Neural cell (in vitro differentiated cells): ENCODE measurements at regions not wholly inside any gene's neighbourhood (a gene's known extent, or its start where the extent isn't known, plus 50 kb on each side); places are given as distances from the start of the nearest gene placed in this dataset.

ENCODE experiments used
- H2AFZ ChIP-seq: fragments of 200-600, 300-800 bp; sonication (generic), shearing (Covaris generic); 2 replicates; pipeline ENCODE4 v1.6.0; 2014; ENCODE audit warnings: low read depth, mild to moderate bottlenecking, antibody characterized with exemption, low read length, moderate library complexity
- H3F3A ChIP-seq: fragments of 200-600 bp; shearing (Covaris generic); 2 replicates; pipeline ENCODE4 v1.6.1; 2016; ENCODE audit warnings: mild to moderate bottlenecking, moderate library complexity, mixed read lengths, antibody characterized with exemption, low read length; ENCODE audit not compliant: insufficient read depth, poor library complexity, severe bottlenecking
- H3K27ac ChIP-seq: fragments of 200-600, 300-800 bp; sonication (generic), shearing (Covaris generic); 2 replicates; pipeline ENCODE4 v1.5.1; 2014; ENCODE audit warnings: mild to moderate bottlenecking, low read length, moderate library complexity
- H3K27me3 ChIP-seq: fragments of 300-800, 200-600 bp; sonication (generic), shearing (Covaris generic); 2 replicates; pipeline ENCODE4 v1.6.0; 2014; ENCODE audit warnings: mild to moderate bottlenecking, low read depth, low read length, moderate library complexity; ENCODE audit not compliant: insufficient read depth
- H3K36me3 ChIP-seq: fragments of 300-800, 200-600 bp; sonication (generic), shearing (Covaris generic); 2 replicates; pipeline ENCODE4 v1.5.1; 2014; ENCODE audit warnings: mild to moderate bottlenecking, antibody characterized with exemption, low read length, moderate library complexity; ENCODE audit not compliant: insufficient read depth
- H3K4me2 ChIP-seq: fragments of 300-800, 200-600 bp; sonication (generic), shearing (Covaris generic); 2 replicates; pipeline ENCODE4 v1.6.0; 2014; ENCODE audit warnings: mild to moderate bottlenecking, low read length
- H3K4me3 ChIP-seq: fragments of 300-800, 200-600 bp; sonication (generic), shearing (Covaris generic); 2 replicates; pipeline ENCODE4 v1.5.1; 2014; ENCODE audit warnings: mild to moderate bottlenecking, low read length, moderate library complexity
- H3K79me2 ChIP-seq: fragments of 200-600 bp; shearing (Covaris generic); replicated peaks from 2 replicates; pipeline ENCODE4 v1.6.0; 2014; ENCODE audit warnings: mild to moderate bottlenecking, low read length, moderate library complexity; ENCODE audit not compliant: insufficient read depth
- H3K9ac ChIP-seq: fragments of 300-800, 200-600 bp; sonication (generic), shearing (Covaris generic); 2 replicates; pipeline ENCODE4 v1.6.1; 2016; ENCODE audit warnings: mild to moderate bottlenecking, low read length, mixed read lengths
- H3K9me2 ChIP-seq: fragments of 200-600 bp; shearing (Covaris generic); 2 replicates; pipeline ENCODE4 v1.6.1; 2016; ENCODE audit warnings: mild to moderate bottlenecking, low read length, mixed read lengths; ENCODE audit not compliant: insufficient read depth
- H3K9me3 ChIP-seq: fragments of 200-600, 300-800 bp; sonication (generic), shearing (Covaris generic); 2 replicates; pipeline ENCODE4 v1.6.1; 2016; ENCODE audit warnings: mild to moderate bottlenecking, mixed run types, low read length, moderate library complexity, mixed read lengths
- H4K20me1 ChIP-seq: fragments of 200-600 bp; shearing (Covaris generic); 2 replicates; pipeline ENCODE4 v1.6.1; 2016; ENCODE audit warnings: mild to moderate bottlenecking, mixed run types; ENCODE audit not compliant: insufficient read depth
- EP300 ChIP-seq: fragments of 450-650 bp; conservative IDR thresholded peaks from 2 replicates; pipeline ENCODE4 v1.6.1; 2014; ENCODE audit warnings: antibody characterized with exemption, mild to moderate bottlenecking, moderate library complexity; ENCODE audit not compliant: poor library complexity, severe bottlenecking
- EZH2 ChIP-seq: fragments of 200-600, 300-800 bp; shearing (Covaris generic), sonication (generic); IDR thresholded peaks from 2 replicates; pipeline ENCODE4 v1.6.1; 2014; ENCODE audit warnings: antibody characterized with exemption, low read length, borderline replicate concordance, mild to moderate bottlenecking; ENCODE audit not compliant: insufficient read depth, poor library complexity, severe bottlenecking
- MXI1 ChIP-seq: fragments of 450-650 bp; conservative IDR thresholded peaks from 2 replicates; pipeline ENCODE4 v1.6.1; 2014; ENCODE audit warnings: antibody characterized with exemption, mild to moderate bottlenecking; ENCODE audit not compliant: poor library complexity, severe bottlenecking
- POLR2AphosphoS5 ChIP-seq: IDR thresholded peaks from 2 replicates; pipeline ENCODE4 v1.6.1; 2012
- RAD21 ChIP-seq: fragments of 450-650 bp; conservative IDR thresholded peaks from 2 replicates; pipeline ENCODE4 v1.6.1; 2014; ENCODE audit warnings: antibody characterized with exemption, mild to moderate bottlenecking, moderate library complexity
- SMC3 ChIP-seq: fragments of 450-650 bp; conservative IDR thresholded peaks from 2 replicates; pipeline ENCODE4 v1.6.1; 2014; ENCODE audit warnings: antibody characterized with exemption, mild to moderate bottlenecking, moderate library complexity; ENCODE audit not compliant: poor library complexity
- TAF1 ChIP-seq: IDR thresholded peaks from 2 replicates; pipeline ENCODE4 v1.6.1; 2012; ENCODE audit warnings: low read depth
- TF ChIP-seq, protein P1 (sequence below): fragments of 450-650 bp; IDR thresholded peaks from 2 replicates; pipeline ENCODE4 v1.5.1; 2014; ENCODE audit warnings: antibody characterized with exemption, mild to moderate bottlenecking, moderate library complexity; ENCODE audit not compliant: poor library complexity, severe bottlenecking
- TF ChIP-seq, protein P2 (sequence below): IDR thresholded peaks from 2 replicates; pipeline ENCODE4 v1.6.1; 2012; ENCODE audit warnings: borderline replicate concordance

DNA sequence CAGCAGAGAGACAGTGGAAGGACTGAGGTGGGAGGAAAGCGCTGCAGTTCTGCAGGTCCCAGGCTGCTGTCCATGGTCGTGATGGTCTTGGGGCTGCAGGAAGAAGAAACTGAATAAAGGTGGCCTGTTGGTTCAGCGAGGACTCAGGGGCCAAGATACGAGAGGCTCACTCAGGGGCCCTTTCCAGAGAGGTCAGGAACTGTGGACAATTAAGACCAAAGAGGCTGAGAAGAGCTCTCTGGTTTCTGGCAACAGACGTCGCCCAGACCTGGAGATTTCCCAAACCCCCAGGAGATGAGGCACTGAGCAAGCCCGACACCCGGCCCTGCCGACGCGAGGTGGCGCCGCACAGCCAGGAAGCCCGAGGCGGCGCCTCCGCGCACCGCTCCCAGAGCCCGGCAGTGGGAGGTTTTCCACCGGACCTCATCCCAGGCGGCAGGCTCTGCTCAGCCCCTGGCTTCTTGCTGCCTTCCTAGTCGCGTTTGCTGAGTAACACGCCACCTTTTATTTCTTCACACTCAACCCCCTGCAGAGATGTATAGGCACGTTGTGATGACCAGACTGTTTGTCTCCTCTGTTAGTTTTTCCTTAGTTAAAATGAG lies 56.4 kb upstream of the ARRDC4 start:
- H2AFZ ChIP-seq: no peak overlapping the region
- no peak overlapping the region for H3K9ac ChIP-seq
- TF ChIP-seq TAF1 (no peak), SMC3 (peak; percentile 85), POLR2AphosphoS5 (no peak), RAD21 (peak; percentile 79), EP300 (no peak), EZH2 (no peak), MXI1 (no peak)
- TF ChIP-seq, protein P1, sequence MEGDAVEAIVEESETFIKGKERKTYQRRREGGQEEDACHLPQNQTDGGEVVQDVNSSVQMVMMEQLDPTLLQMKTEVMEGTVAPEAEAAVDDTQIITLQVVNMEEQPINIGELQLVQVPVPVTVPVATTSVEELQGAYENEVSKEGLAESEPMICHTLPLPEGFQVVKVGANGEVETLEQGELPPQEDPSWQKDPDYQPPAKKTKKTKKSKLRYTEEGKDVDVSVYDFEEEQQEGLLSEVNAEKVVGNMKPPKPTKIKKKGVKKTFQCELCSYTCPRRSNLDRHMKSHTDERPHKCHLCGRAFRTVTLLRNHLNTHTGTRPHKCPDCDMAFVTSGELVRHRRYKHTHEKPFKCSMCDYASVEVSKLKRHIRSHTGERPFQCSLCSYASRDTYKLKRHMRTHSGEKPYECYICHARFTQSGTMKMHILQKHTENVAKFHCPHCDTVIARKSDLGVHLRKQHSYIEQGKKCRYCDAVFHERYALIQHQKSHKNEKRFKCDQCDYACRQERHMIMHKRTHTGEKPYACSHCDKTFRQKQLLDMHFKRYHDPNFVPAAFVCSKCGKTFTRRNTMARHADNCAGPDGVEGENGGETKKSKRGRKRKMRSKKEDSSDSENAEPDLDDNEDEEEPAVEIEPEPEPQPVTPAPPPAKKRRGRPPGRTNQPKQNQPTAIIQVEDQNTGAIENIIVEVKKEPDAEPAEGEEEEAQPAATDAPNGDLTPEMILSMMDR: peak; percentile 79
- TF ChIP-seq, protein P2, sequence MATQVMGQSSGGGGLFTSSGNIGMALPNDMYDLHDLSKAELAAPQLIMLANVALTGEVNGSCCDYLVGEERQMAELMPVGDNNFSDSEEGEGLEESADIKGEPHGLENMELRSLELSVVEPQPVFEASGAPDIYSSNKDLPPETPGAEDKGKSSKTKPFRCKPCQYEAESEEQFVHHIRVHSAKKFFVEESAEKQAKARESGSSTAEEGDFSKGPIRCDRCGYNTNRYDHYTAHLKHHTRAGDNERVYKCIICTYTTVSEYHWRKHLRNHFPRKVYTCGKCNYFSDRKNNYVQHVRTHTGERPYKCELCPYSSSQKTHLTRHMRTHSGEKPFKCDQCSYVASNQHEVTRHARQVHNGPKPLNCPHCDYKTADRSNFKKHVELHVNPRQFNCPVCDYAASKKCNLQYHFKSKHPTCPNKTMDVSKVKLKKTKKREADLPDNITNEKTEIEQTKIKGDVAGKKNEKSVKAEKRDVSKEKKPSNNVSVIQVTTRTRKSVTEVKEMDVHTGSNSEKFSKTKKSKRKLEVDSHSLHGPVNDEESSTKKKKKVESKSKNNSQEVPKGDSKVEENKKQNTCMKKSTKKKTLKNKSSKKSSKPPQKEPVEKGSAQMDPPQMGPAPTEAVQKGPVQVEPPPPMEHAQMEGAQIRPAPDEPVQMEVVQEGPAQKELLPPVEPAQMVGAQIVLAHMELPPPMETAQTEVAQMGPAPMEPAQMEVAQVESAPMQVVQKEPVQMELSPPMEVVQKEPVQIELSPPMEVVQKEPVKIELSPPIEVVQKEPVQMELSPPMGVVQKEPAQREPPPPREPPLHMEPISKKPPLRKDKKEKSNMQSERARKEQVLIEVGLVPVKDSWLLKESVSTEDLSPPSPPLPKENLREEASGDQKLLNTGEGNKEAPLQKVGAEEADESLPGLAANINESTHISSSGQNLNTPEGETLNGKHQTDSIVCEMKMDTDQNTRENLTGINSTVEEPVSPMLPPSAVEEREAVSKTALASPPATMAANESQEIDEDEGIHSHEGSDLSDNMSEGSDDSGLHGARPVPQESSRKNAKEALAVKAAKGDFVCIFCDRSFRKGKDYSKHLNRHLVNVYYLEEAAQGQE: no peak
- H3K79me2 ChIP-seq: no peaks in the 10 kb centered on the region
- no peaks in the 10 kb centered on the region for H3K9me2 ChIP-seq
- H4K20me1 ChIP-seq: no peaks in the 10 kb centered on the region
- H3K27me3 ChIP-seq: peaks cover 4% of the 10 kb centered on the region
- H3K36me3 ChIP-seq: no peaks in the 10 kb centered on the region
- H3K9me3 ChIP-seq: no peaks in the 10 kb centered on the region
- H3F3A ChIP-seq: no peaks in the 10 kb centered on the region
- peak overlapping the region; percentile 20 for H3K4me3 ChIP-seq
- H3K4me2 ChIP-seq: no peak overlapping the region
- H3K27ac ChIP-seq: no peak overlapping the region

DNA sequence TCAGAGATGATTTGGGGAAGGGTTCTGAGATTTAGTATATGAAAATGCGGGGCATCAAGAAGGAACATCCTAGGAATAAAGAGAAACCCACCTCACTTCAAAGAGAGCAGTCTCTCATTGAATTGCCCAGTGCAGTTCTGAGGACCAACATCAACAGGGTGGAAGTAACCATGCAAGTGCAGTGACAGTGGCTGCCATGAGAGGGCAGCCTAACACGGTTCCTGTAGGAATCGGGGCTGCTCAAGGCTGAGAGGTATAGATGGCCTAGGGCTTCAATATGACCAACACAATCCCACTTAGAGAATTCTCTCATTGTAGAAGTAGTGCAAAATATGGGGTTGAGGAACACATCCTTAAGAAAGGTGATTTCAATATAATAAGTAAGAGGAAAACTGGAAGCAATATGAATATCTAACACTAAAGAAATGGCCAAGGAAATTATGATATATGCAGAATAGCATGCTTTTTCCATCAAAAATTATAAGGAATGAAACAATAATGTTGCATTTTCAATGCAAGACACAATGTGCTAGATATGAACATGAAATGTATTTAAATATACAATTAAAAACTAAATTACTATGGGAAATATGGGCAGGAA lies 51.1 kb upstream of the ARRDC4 start:
- no peak overlapping the region for H3K27ac ChIP-seq
- H3K27me3 ChIP-seq: no peaks in the 10 kb centered on the region
- no peaks in the 10 kb centered on the region for H3F3A ChIP-seq
- no peak overlapping the region for H3K9ac ChIP-seq
- H3K4me3 ChIP-seq: no peak overlapping the region
- no peaks in the 10 kb centered on the region for H3K79me2 ChIP-seq
- H3K4me2 ChIP-seq: no peak overlapping the region
- H4K20me1 ChIP-seq: no peaks in the 10 kb centered on the region
- no peaks in the 10 kb centered on the region for H3K9me3 ChIP-seq
- H3K9me2 ChIP-seq: no peaks in the 10 kb centered on the region
- H3K36me3 ChIP-seq: no peaks in the 10 kb centered on the region
- TF ChIP-seq TAF1 (no peak), MXI1 (no peak), EP300 (no peak), SMC3 (peak; percentile 82), RAD21 (peak; percentile 79)
- TF ChIP-seq, protein P1: peak; percentile 78
- TF ChIP-seq, protein P2: no peak
- no peak overlapping the region for H2AFZ ChIP-seq
